BLaER1 (cell line): ENCODE measurements at regions not wholly inside any gene's neighbourhood (a gene's known extent, or its start where the extent isn't known, plus 50 kb on each side); places are given as distances from the start of the nearest gene placed in this dataset.
A peak's percentile ranks its signal among the peaks of the same experiment; 100 is the strongest.

Experiments
- H3K27ac ChIP-seq: shearing (Covaris generic); formaldehyde crosslinking; 2 replicates; pipeline ENCODE4 v1.8.1; 2022
- H3K27me3 ChIP-seq: shearing (Covaris generic); formaldehyde crosslinking; 2 replicates; pipeline ENCODE4 v1.8.1; 2022
- H3K36me3 ChIP-seq: shearing (Covaris generic); formaldehyde crosslinking; 2 replicates; pipeline ENCODE4 v1.8.1; 2022
- H3K4me1 ChIP-seq: shearing (Covaris generic); formaldehyde crosslinking; 2 replicates; pipeline ENCODE4 v1.8.1; 2022
- H3K4me2 ChIP-seq: shearing (Covaris generic); formaldehyde crosslinking; 2 replicates; pipeline ENCODE4 v1.8.1; 2022
- H3K4me3 ChIP-seq: shearing (Covaris generic); formaldehyde crosslinking; 2 replicates; pipeline ENCODE4 v1.8.1; 2022
- H3K9ac ChIP-seq: shearing (Covaris generic); formaldehyde crosslinking; 2 replicates; pipeline ENCODE4 v1.8.1; 2022
- H3K9me3 ChIP-seq: shearing (Covaris generic); formaldehyde crosslinking; 2 replicates; pipeline ENCODE4 v1.8.1; 2022
- H4K20me1 ChIP-seq: shearing (Covaris generic); formaldehyde crosslinking; 2 replicates; pipeline ENCODE4 v1.8.1; 2022
- Cebpa-rat ChIP-seq: shearing (Covaris generic); IDR thresholded peaks from 2 replicates; pipeline ENCODE4 v1.8.1; 2022

- H3K36me3 ChIP-seq, result no peaks in the 10 kb centered on the region
- H3K27ac ChIP-seq, result no peak overlapping the region
- H4K20me1 ChIP-seq, result no peaks in the 10 kb centered on the region
- H3K9me3 ChIP-seq, result peaks cover 37% of the 10 kb centered on the region
- peaks cover 22% of the 10 kb centered on the region for H3K4me1 ChIP-seq
- H3K4me2 ChIP-seq, result no peak overlapping the region
- no peak for TF ChIP-seq Cebpa-rat
- H3K27me3 ChIP-seq, result no peaks in the 10 kb centered on the region
- H3K9ac ChIP-seq, result no peak overlapping the region
- H3K4me3 ChIP-seq, result no peak overlapping the region
Observed at GRCh38 chr3:177579419-177579818, 382.1 kb upstream of the TBL1XR1 start.

DNA sequence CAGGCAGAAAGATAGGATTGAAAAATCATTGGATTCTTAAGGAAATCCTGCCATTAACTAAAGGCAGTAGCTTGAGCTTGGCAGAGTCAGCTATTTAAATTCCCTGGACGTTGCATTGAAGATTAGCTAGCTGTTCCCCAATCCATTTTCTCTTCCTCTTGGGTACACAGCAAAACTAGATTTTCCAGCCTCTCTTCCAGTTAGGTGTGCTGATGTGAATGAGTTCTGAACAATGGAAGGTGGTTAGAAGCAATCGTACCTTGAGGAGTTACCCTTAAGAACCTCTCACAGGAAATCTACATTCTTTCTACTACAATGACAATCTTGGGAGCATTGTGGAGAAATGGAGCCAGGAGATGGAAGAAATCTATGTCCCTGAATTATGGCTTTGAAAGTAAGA is 383.2 kb upstream of the TBL1XR1 start:
- H3K9ac ChIP-seq, result no peak overlapping the region
- peaks cover 22% of the 10 kb centered on the region for H3K4me1 ChIP-seq
- H3K4me2 ChIP-seq, result no peak overlapping the region
- H3K27me3 ChIP-seq, result no peaks in the 10 kb centered on the region
- no peak overlapping the region for H3K4me3 ChIP-seq
- no peak for TF ChIP-seq Cebpa-rat
- no peaks in the 10 kb centered on the region for H3K36me3 ChIP-seq
- H3K27ac ChIP-seq, result no peak overlapping the region
- no peaks in the 10 kb centered on the region for H4K20me1 ChIP-seq
- H3K9me3 ChIP-seq, result peaks cover 42% of the 10 kb centered on the region

- Histone ChIP-seq H3K4me2 (no peak overlapping the region), H3K4me1 (peaks cover 10% of the 10 kb centered on the region), H3K27ac (no peak overlapping the region), H3K27me3 (no peaks in the 10 kb centered on the region), H3K9me3 (peaks cover 42% of the 10 kb centered on the region), H3K9ac (no peak overlapping the region), H3K36me3 (no peaks in the 10 kb centered on the region), H4K20me1 (no peaks in the 10 kb centered on the region), H3K4me3 (no peak overlapping the region)
- TF ChIP-seq Cebpa-rat, result no peak
Observed at GRCh38 chr3:177585271-177585670, 388.0 kb upstream of the TBL1XR1 start.

DNA sequence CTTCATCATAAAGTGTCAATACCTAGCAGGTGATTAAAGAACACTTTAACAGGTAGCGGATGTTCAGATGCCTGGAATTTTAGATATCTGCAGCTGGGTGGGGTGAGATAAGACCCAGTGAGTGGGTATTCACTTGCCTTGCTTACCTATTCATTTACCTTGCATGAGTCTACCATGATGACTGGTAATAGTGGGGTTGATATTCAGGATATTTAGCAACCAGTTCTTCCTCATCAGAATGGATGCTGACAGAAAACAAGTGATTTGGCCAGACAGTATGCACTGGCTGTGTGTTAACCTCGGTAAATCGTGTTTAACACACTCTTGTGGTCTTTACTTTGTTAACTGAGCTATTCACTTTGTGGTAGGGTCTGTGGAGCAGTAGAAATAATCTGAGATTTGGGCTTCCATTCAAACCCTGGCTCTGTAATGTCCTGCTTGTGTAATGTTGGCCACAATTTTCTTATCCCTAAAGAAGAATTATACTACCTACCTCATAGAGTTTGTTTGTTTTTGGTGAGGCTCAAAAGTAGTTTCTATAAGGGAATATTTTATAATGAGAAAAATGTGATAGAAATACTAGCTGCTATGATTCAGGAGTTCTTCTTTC is 391.9 kb upstream of the TBL1XR1 start:
- Histone ChIP-seq H3K27me3 (no peaks in the 10 kb centered on the region), H3K4me3 (no peak overlapping the region), H4K20me1 (no peaks in the 10 kb centered on the region), H3K9me3 (peaks cover 41% of the 10 kb centered on the region), H3K4me2 (no peak overlapping the region), H3K9ac (no peak overlapping the region), H3K36me3 (no peaks in the 10 kb centered on the region), H3K27ac (no peak overlapping the region), H3K4me1 (peaks cover 32% of the 10 kb centered on the region)
- TF ChIP-seq Cebpa-rat, result no peak

- peaks cover 40% of the 10 kb centered on the region for H3K4me1 ChIP-seq
- H3K36me3 ChIP-seq, result no peaks in the 10 kb centered on the region
- TF ChIP-seq Cebpa-rat, result no peak
- peaks cover 35% of the 10 kb centered on the region for H3K9me3 ChIP-seq
- peak overlapping the region; percentile 0; the same call in 1 of the 2 replicates for H3K4me2 ChIP-seq
- no peaks in the 10 kb centered on the region for H3K27me3 ChIP-seq
- no peak overlapping the region for H3K27ac ChIP-seq
- H4K20me1 ChIP-seq, result no peaks in the 10 kb centered on the region
- H3K4me3 ChIP-seq, result no peak overlapping the region
- H3K9ac ChIP-seq, result no peak overlapping the region
Observed at GRCh38 chr3:177589911-177590381, 392.7 kb upstream of the TBL1XR1 start.

- no peak overlapping the region for H3K9ac ChIP-seq
- H3K9me3 ChIP-seq, result peaks cover 31% of the 10 kb centered on the region
- H3K4me1 ChIP-seq, result peaks cover 48% of the 10 kb centered on the region
- no peaks in the 10 kb centered on the region for H3K27me3 ChIP-seq
- H4K20me1 ChIP-seq, result no peaks in the 10 kb centered on the region
- H3K4me3 ChIP-seq, result no peak overlapping the region
- H3K36me3 ChIP-seq, result no peaks in the 10 kb centered on the region
- no peak for TF ChIP-seq Cebpa-rat
- H3K27ac ChIP-seq, result peak overlapping the region; percentile 74
- peak overlapping the region; percentile 61 for H3K4me2 ChIP-seq
Observed at GRCh38 chr3:177590826-177591225, 393.5 kb upstream of the TBL1XR1 start.

DNA sequence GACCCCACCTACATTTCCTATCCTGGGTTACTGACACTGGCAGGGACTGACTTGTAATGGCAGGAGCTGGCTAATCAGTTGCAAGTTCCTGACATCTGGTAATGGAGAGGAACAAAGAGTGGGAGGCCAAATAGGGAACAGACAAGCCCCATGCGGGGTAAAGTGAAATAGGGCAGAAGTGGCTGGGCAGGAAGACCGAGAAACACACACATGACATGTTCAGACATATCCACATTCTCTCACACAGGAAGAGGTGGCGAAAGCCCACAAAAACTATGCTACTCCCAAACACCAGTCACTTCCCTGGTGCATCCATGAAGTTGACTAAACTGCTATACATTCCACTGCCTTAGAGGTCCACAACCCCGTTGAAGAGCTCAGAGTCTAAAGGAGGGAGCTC is 394.1 kb upstream of the TBL1XR1 start:
- Histone ChIP-seq H3K27me3 (no peaks in the 10 kb centered on the region), H3K9me3 (peaks cover 31% of the 10 kb centered on the region), H3K36me3 (no peaks in the 10 kb centered on the region), H3K27ac (peak overlapping the region; percentile 74), H3K4me2 (peak overlapping the region; percentile 61), H4K20me1 (no peaks in the 10 kb centered on the region), H3K4me3 (no peak overlapping the region), H3K4me1 (peaks cover 54% of the 10 kb centered on the region), H3K9ac (no peak overlapping the region)
- TF ChIP-seq Cebpa-rat, result no peak

DNA sequence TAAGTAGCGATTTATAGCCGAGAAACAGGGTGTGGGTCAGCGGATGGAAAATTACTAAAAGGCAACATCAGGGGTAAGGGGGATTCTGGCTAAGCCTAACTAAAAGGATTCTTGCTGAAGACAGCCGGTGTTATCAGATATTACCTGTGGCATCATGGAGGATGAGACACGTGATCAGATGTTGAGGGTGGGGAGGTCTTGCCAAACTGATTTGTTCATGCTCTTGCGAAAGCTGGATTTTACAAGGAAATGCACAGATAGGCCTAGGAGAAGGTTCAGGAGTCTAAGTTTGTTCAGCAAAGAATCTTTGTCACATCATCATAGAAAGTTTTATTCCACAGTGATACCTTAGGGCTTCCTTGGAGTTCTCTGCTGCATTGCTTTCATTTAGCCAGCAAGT is 396.8 kb upstream of the TBL1XR1 start:
- Histone ChIP-seq H3K9me3 (peaks cover 18% of the 10 kb centered on the region), H3K36me3 (no peaks in the 10 kb centered on the region), H4K20me1 (no peaks in the 10 kb centered on the region), H3K4me2 (no peak overlapping the region), H3K4me3 (no peak overlapping the region), H3K9ac (no peak overlapping the region), H3K27me3 (no peaks in the 10 kb centered on the region), H3K27ac (peak overlapping the region; percentile 37; the same call in 1 of the 2 replicates), H3K4me1 (peaks cover 80% of the 10 kb centered on the region)
- no peak for TF ChIP-seq Cebpa-rat

GRCh38 chr3:177595530-177596188 is 398.4 kb upstream of the TBL1XR1 start:
- no peaks in the 10 kb centered on the region for H3K36me3 ChIP-seq
- TF ChIP-seq Cebpa-rat, result no peak
- no peaks in the 10 kb centered on the region for H4K20me1 ChIP-seq
- H3K9me3 ChIP-seq, result peaks cover 18% of the 10 kb centered on the region; the same call in 1 of the 2 replicates
- no peaks in the 10 kb centered on the region for H3K27me3 ChIP-seq
- peak overlapping the region; percentile 93 for H3K27ac ChIP-seq
- no peak overlapping the region for H3K4me3 ChIP-seq
- H3K9ac ChIP-seq, result peak overlapping the region; percentile 69; the same call in 1 of the 2 replicates
- peaks cover 83% of the 10 kb centered on the region for H3K4me1 ChIP-seq
- peak overlapping the region; percentile 82 for H3K4me2 ChIP-seq

- H3K27ac ChIP-seq, result peak overlapping the region; percentile 93
- H3K9me3 ChIP-seq, result peaks cover 18% of the 10 kb centered on the region; the same call in 1 of the 2 replicates
- H3K9ac ChIP-seq, result peak overlapping the region; percentile 69; the same call in 1 of the 2 replicates
- peaks cover 83% of the 10 kb centered on the region for H3K4me1 ChIP-seq
- no peaks in the 10 kb centered on the region for H3K27me3 ChIP-seq
- H4K20me1 ChIP-seq, result no peaks in the 10 kb centered on the region
- no peak overlapping the region; the same call in 1 of the 2 replicates for H3K4me3 ChIP-seq
- H3K4me2 ChIP-seq, result peak overlapping the region; percentile 82
- TF ChIP-seq Cebpa-rat, result no peak
- H3K36me3 ChIP-seq, result no peaks in the 10 kb centered on the region
Observed at GRCh38 chr3:177596248-177596815, 399.1 kb upstream of the TBL1XR1 start.
